GM21526 (cell line): ENCODE measurements at regions not wholly inside any gene's neighbourhood (a gene's known extent, or its start where the extent isn't known, plus 50 kb on each side); places are given as distances from the start of the nearest gene placed in this dataset.
"Not testable (repeated sequence)": the region's sequence is repeated elsewhere in the genome, so short reads cannot be mapped to it uniquely, and the experiment has no call there.

Experiments used
- ATAC-seq: cut with Tn5 transposase; IDR thresholded peaks from one replicate; pipeline ENCODE4 v1.9.1; 2021; ENCODE audit warnings: moderate library complexity; ENCODE audit not compliant: unreplicated experiment, low FRiP score

- no peak for ATAC-seq
Measured at GRCh38 chr9:15372455-15372854, 50.2 kb upstream of the SNAPC3 start.

- ATAC-seq: no peak
Measured at GRCh38 chr9:15371448-15371845, 51.2 kb upstream of the SNAPC3 start.

- no peak for ATAC-seq
Measured at GRCh38 chr9:15370466-15371447, 51.9 kb upstream of the SNAPC3 start.

- no peak for ATAC-seq
Measured at GRCh38 chr9:15369871-15370270, 52.8 kb upstream of the SNAPC3 start.

- ATAC-seq: no peak
Measured at GRCh38 chr9:15369238-15369637, 53.4 kb upstream of the SNAPC3 start.

- not testable (repeated sequence) for ATAC-seq
Measured at GRCh38 chr9:15364975-15365553, 57.6 kb upstream of the SNAPC3 start.

GRCh38 chr9:15361737-15362136 is 54.7 kb upstream of the TTC39B start:
- no peak for ATAC-seq

- peak; percentile 99 for ATAC-seq
Measured at GRCh38 chr9:15357050-15357653, 50.1 kb upstream of the TTC39B start.
